Ovary (tissue), 3 donors: ENCODE measurements at regions not wholly inside any gene's neighbourhood (a gene's known extent, or its start where the extent isn't known, plus 50 kb on each side); places are given as distances from the start of the nearest gene placed in this dataset.

Source experiments
- EP300 ChIP-seq: sonication (generic); formaldehyde crosslinking; IDR thresholded peaks from one replicate; pipeline ENCODE4 v1.6.1; 2017; ENCODE audit warnings: antibody characterized with exemption
- TF ChIP-seq, protein P1 (sequence below), 3 donors: fragments of 450-650 bp in 2 of 3; fragments of 200-600 bp in 1 of 3; IDR thresholded peaks; one replicate each; pipeline versions ENCODE4 v1.5.1 to v1.8.0; 2016 to 2022; ENCODE audit warnings: antibody characterized with exemption in 3 of 3, mild to moderate bottlenecking in 1 of 3
- donor health status: DM: no; HTN: no; CAD: no.

- TF ChIP-seq, protein P1, sequence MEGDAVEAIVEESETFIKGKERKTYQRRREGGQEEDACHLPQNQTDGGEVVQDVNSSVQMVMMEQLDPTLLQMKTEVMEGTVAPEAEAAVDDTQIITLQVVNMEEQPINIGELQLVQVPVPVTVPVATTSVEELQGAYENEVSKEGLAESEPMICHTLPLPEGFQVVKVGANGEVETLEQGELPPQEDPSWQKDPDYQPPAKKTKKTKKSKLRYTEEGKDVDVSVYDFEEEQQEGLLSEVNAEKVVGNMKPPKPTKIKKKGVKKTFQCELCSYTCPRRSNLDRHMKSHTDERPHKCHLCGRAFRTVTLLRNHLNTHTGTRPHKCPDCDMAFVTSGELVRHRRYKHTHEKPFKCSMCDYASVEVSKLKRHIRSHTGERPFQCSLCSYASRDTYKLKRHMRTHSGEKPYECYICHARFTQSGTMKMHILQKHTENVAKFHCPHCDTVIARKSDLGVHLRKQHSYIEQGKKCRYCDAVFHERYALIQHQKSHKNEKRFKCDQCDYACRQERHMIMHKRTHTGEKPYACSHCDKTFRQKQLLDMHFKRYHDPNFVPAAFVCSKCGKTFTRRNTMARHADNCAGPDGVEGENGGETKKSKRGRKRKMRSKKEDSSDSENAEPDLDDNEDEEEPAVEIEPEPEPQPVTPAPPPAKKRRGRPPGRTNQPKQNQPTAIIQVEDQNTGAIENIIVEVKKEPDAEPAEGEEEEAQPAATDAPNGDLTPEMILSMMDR (IDR thresholded peaks at IDR 0.05): no peak
- no peak for TF ChIP-seq EP300
These were observed 487.9 kb upstream of the ID2 start for GRCh38 chr2:8193686-8194615.
